Tibial nerve (tissue), 4 donors: ENCODE measurements at regions not wholly inside any gene's neighbourhood (a gene's known extent, or its start where the extent isn't known, plus 50 kb on each side); places are given as distances from the start of the nearest gene placed in this dataset.

Source experiments
- DNase-seq, 2 donors: peaks; one replicate each; pipeline ENCODE4 v3.0.0-alpha.2; 2019; ENCODE audit warnings: low spot score in 2 of 2
- H3K27ac ChIP-seq, 4 donors: fragments of 200-600 bp; sonication (generic) in 3 of 4; one replicate each; pipeline ENCODE4 v1.5.1; 2017 to 2019; ENCODE audit warnings: mild to moderate bottlenecking in 1 of 4
- H3K27me3 ChIP-seq, 2 donors: fragments of 200-600 bp; sonication (generic) in 1 of 2; one replicate each; pipeline versions ENCODE4 v1.5.1 to v1.6.0; 2017 to 2019
- H3K36me3 ChIP-seq, 3 donors: fragments of 200-600 bp; sonication (generic); one replicate each; pipeline ENCODE4 v1.5.1; 2018 to 2019
- H3K4me1 ChIP-seq, 4 donors: fragments of 200-600 bp; sonication (generic) in 3 of 4; one replicate each; pipeline ENCODE4 v1.5.1; 2017 to 2019
- H3K4me3 ChIP-seq, 4 donors: fragments of 200-600 bp; sonication (generic) in 3 of 4; one replicate each; pipeline ENCODE4 v1.5.1; 2017 to 2019; ENCODE audit warnings: mild to moderate bottlenecking in 1 of 4, moderate library complexity in 1 of 4
- H3K9me3 ChIP-seq, 4 donors: fragments of 200-600 bp; sonication (generic) in 3 of 4; one replicate each; pipeline ENCODE4 v1.5.1; 2017 to 2019
- EP300 ChIP-seq, 2 donors: sonication (generic); formaldehyde crosslinking; IDR thresholded peaks; one replicate each; pipeline ENCODE4 v1.6.1; 2017; ENCODE audit warnings: antibody characterized with exemption in 2 of 2, mild to moderate bottlenecking in 1 of 2
- POLR2A ChIP-seq, 2 donors: fragments of 450-650 bp; IDR thresholded peaks; one replicate each; pipeline ENCODE4 v1.6.1; 2017; ENCODE audit warnings: antibody characterized with exemption in 2 of 2, mild to moderate bottlenecking in 2 of 2, moderate library complexity in 2 of 2
- WGBS, 2 donors: methylation state at CpG; one replicate each; pipeline ENCODE4 v1.1.5; 2018; 5-methylcytosine and 5-hydroxymethylcytosine counted together
- TF ChIP-seq, protein P1 (sequence below), 5 experiments: fragments of 200-600 bp in 3 of 5; fragments of 450-650 bp in 2 of 5; sonication (generic) in 3 of 5; IDR thresholded peaks; one replicate each; pipeline ENCODE4 v1.5.1; 2016 to 2019; ENCODE audit warnings: antibody characterized with exemption in 5 of 5, mild to moderate bottlenecking in 3 of 5, moderate library complexity in 2 of 5

DNA sequence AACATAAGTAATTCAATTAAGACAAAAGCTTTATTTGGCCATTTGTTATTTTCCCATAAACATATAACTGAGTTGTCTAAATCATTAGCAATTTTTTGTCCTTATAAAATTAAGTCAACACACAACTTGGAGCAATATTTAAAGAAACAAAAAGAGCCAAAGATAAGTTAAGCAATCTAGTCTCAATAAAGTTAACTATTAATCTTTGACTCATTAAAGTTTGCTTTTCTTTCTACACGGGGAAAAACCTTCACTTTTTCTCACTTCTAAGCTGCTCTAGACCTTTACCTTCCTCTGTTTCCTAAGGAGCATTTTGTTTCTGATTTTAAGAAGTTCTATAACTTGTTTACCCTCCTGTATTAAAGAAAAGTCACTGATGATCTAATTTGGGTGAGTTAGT is 867.1 kb upstream of the PHF14 start:
- Histone ChIP-seq H3K9me3 (no peaks in the 10 kb centered on the region), H3K36me3 (no peaks in the 10 kb centered on the region), H3K4me3 (no peak overlapping the region), H3K27me3 (no peaks in the 10 kb centered on the region), H3K27ac (no peak overlapping the region), H3K4me1 (no peaks in the 10 kb centered on the region)
- 44 to 53% methylated on average over 1 of the region's 1 CpG for whole genome bisulfite sequencing, 2 donors
- no peak for DNase-seq
- no peak for TF ChIP-seq EP300 (IDR thresholded peaks at IDR 0.05)

DNA sequence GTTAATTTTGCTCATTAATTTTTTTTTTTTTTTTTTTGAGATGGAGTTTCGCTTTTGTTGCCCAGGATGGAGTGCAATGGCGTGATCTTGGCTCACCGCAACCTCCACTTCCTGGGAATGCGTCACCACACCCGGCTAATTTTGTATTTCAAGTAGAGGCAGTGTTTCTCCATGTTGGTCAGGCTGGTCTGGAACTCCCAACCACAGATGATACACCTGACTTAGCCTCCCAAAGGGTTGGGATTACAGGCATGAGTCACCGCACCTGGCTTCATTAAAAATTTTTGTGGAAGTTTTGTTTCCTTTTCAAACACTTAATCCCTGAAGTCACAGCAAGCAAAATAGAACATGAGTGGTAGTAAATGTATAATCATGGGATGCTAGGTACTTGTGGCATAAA is 857.2 kb upstream of the PHF14 start:
- Histone ChIP-seq H3K36me3 (no peaks in the 10 kb centered on the region), H3K9me3 (no peaks in the 10 kb centered on the region), H3K4me3 (no peak overlapping the region), H3K27me3 (no peaks in the 10 kb centered on the region), H3K4me1 (peaks cover 0 to 5% (median 1%) of the 10 kb centered on the region in 4 donors), H3K27ac (no peak overlapping the region)
- TF ChIP-seq, protein P1, sequence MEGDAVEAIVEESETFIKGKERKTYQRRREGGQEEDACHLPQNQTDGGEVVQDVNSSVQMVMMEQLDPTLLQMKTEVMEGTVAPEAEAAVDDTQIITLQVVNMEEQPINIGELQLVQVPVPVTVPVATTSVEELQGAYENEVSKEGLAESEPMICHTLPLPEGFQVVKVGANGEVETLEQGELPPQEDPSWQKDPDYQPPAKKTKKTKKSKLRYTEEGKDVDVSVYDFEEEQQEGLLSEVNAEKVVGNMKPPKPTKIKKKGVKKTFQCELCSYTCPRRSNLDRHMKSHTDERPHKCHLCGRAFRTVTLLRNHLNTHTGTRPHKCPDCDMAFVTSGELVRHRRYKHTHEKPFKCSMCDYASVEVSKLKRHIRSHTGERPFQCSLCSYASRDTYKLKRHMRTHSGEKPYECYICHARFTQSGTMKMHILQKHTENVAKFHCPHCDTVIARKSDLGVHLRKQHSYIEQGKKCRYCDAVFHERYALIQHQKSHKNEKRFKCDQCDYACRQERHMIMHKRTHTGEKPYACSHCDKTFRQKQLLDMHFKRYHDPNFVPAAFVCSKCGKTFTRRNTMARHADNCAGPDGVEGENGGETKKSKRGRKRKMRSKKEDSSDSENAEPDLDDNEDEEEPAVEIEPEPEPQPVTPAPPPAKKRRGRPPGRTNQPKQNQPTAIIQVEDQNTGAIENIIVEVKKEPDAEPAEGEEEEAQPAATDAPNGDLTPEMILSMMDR (IDR thresholded peaks at IDR 0.05), result no peak
- no peak for TF ChIP-seq EP300 (IDR thresholded peaks at IDR 0.05)
- no peak for TF ChIP-seq POLR2A (IDR thresholded peaks at IDR 0.05)
- no peak for DNase-seq
- WGBS, 2 donors, result 95 to 98% methylated on average over 6 of the region's 6 CpGs

DNA sequence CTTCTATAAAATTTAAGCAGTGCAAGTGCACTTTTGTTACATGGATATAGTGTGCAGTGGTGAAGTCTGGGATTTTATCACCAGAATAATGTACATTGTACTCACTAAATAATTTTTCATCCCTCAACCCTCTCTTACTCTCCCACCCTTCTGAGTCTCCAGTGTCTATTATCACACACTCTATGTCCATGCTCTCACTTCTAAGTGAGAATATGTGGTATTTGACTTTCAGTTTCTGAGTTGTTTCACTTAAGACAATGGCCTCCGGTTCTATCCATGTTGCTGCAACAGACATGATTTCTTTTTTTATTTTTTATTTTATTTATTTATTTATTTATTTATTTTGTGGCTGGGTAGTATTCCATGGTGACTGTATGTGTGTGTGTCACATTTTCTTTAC is 855.9 kb upstream of the PHF14 start:
- TF ChIP-seq POLR2A (IDR thresholded peaks at IDR 0.05), result no peak
- TF ChIP-seq EP300 (IDR thresholded peaks at IDR 0.05), result no peak
- TF ChIP-seq, protein P1 (IDR thresholded peaks at IDR 0.05), result no peak
- H3K36me3 ChIP-seq, result no peaks in the 10 kb centered on the region
- DNase-seq, result no peak
- 90 to 98% methylated on average over 1 of the region's 1 CpG for WGBS, 2 donors
- H3K4me3 ChIP-seq, result no peak overlapping the region
- no peaks in the 10 kb centered on the region for H3K9me3 ChIP-seq
- H3K27me3 ChIP-seq, result no peaks in the 10 kb centered on the region
- no peak overlapping the region for H3K27ac ChIP-seq
- H3K4me1 ChIP-seq, result peaks cover 0 to 18% (median 8%) of the 10 kb centered on the region in 4 donors

DNA sequence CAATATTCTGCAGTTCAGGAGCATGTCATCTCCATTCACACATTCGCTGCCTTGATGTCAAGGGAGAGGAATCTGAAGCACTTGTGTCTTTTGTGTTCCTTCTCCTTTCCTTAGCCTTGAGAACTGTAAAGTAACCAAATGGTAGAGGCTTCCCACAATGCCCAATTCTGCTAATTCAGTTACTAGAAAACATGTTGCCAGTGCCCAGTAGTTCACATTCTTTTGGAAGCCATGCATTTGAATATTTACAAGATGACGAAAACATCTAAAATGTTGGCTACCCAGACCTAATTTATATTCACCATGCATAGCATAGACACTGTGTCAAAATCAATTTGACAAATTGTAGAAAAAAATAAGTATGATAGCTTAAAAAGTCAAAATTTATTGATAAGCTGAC is 852.7 kb upstream of the PHF14 start:
- Histone ChIP-seq H3K36me3 (no peaks in the 10 kb centered on the region), H3K9me3 (no peaks in the 10 kb centered on the region), H3K4me1 (peaks cover 0 to 24% (median 9%) of the 10 kb centered on the region in 4 donors), H3K27ac (no peak overlapping the region), H3K4me3 (no peak overlapping the region), H3K27me3 (no peaks in the 10 kb centered on the region)
- 48 to 59% methylated on average over 2 of the region's 2 CpGs for WGBS, 2 donors
- no peak for DNase-seq
- TF ChIP-seq, protein P1 (IDR thresholded peaks at IDR 0.05), result no peak
- TF ChIP-seq POLR2A (IDR thresholded peaks at IDR 0.05) (no peak), EP300 (IDR thresholded peaks at IDR 0.05) (no peak)

DNA sequence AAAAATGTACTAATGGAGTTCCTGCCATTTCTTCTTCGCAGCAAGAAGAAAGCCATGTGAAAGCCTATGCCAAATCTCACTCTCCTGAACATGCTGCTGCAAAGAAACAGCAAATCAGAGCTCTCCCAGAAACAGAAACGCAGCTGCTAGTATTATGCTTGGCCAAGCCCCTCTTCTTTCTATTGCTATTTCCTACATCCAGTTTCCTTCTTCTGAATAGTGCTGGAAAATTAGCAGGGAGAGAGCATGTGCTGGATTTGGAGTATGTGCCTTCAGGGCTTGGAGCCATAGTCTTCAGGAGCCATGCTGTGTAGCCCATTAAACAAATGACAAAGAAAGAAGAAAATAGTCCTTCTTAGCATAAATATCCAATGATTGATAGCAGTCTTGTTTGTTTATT is 852.0 kb upstream of the PHF14 start:
- no peaks in the 10 kb centered on the region for H3K9me3 ChIP-seq
- H3K27ac ChIP-seq, result peak overlapping the region in 1 of 4 donors; percentile 56
- peaks cover 0 to 24% (median 9%) of the 10 kb centered on the region in 4 donors for H3K4me1 ChIP-seq
- H3K36me3 ChIP-seq, result no peaks in the 10 kb centered on the region
- H3K27me3 ChIP-seq, result no peaks in the 10 kb centered on the region
- no peak for DNase-seq
- WGBS, 2 donors, result 14 to 20% methylated on average over 2 of the region's 2 CpGs
- TF ChIP-seq POLR2A (IDR thresholded peaks at IDR 0.05), result no peak
- no peak for TF ChIP-seq EP300 (IDR thresholded peaks at IDR 0.05)
- TF ChIP-seq, protein P1 (IDR thresholded peaks at IDR 0.05), result no peak
- no peak overlapping the region for H3K4me3 ChIP-seq

DNA sequence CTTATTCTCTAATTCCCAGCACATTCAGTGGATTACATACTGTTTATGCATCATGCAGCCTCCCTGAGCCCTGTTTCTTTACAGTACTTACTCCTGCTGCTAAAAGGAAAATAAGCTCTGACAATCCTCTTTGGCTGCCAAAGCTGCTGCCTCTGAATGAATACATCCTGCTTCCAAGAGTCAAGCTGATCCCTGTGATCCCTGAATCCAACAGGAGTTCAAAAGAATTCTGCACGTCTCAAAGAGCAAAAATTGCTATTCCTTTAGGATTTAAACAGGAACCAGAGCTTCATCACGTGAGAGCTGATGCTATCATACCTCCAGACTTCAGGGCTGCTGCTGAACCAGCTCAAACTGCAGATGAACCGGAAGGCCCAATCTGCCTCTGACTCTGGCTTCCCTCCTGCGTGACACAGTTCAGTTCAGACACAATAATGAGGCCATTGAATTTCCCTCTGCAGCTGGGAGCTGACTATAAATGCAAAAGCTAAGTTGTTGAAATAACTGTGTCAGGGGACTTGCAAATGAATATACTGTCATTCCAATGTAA is 851.0 kb upstream of the PHF14 start:
- no peaks in the 10 kb centered on the region for H3K36me3 ChIP-seq
- peak overlapping the region in 1 of 4 donors; percentile 19 for H3K27ac ChIP-seq
- no peak for TF ChIP-seq EP300 (IDR thresholded peaks at IDR 0.05)
- WGBS, 2 donors, result 12 to 21% methylated on average over 4 of the region's 4 CpGs
- no peaks in the 10 kb centered on the region for H3K27me3 ChIP-seq
- DNase-seq, result peak in 1 of 2 donors; percentile 15
- H3K9me3 ChIP-seq, result no peaks in the 10 kb centered on the region
- H3K4me1 ChIP-seq, result peaks cover 0 to 24% (median 9%) of the 10 kb centered on the region in 4 donors
- no peak overlapping the region for H3K4me3 ChIP-seq
